Kidney (tissue), 13 donors: ENCODE measurements at regions not wholly inside any gene's neighbourhood (a gene's known extent, or its start where the extent isn't known, plus 50 kb on each side); places are given as distances from the start of the nearest gene placed in this dataset.

Source experiments
- DNase-seq, 5 donors: peaks; one replicate each; pipeline ENCODE4 v3.0.0-alpha.2; 2013 to 2020
- FAIRE-seq: peaks from 2 replicates; lab custom pipeline; 2012; peaks lifted over from hg19 to GRCh38; lab: Jason Lieb, UNC
- H3K27ac ChIP-seq, 2 donors: one replicate each; pipeline ENCODE4 v1.7.0; 2013; ENCODE audit warnings: low read depth in 2 of 2, low read length in 2 of 2, inconsistent platforms in 1 of 2
- H3K27me3 ChIP-seq: one replicate; pipeline ENCODE4 v1.7.1; 2013; ENCODE audit warnings: low read length, inconsistent platforms; ENCODE audit not compliant: control insufficient read depth, insufficient read depth
- H3K36me3 ChIP-seq, 3 donors: one replicate each; pipeline versions ENCODE4 v1.7.0 to v1.7.1; 2013; ENCODE audit warnings: low read length in 3 of 3, control low read depth in 1 of 3, inconsistent platforms in 1 of 3; ENCODE audit not compliant: insufficient read depth in 3 of 3, control insufficient read depth in 2 of 3
- H3K4me1 ChIP-seq, 3 donors: one replicate each; pipeline versions ENCODE4 v1.7.0 to v1.7.1; 2013; ENCODE audit warnings: low read length in 3 of 3, inconsistent platforms in 1 of 3, low read depth in 1 of 3; ENCODE audit not compliant: control insufficient read depth in 2 of 3, insufficient read depth in 2 of 3
- H3K4me3 ChIP-seq, 3 donors: one replicate each; pipeline versions ENCODE4 v1.7.0 to v1.8.1; 2013; ENCODE audit warnings: low read length in 3 of 3, control low read depth in 1 of 3, inconsistent platforms in 1 of 3
- H3K9ac ChIP-seq, 3 donors: one replicate each; pipeline versions ENCODE4 v1.7.0 to v1.7.1; 2013; ENCODE audit warnings: low read length in 3 of 3, control low read depth in 1 of 3, inconsistent platforms in 1 of 3
- H3K9me3 ChIP-seq, 3 donors: one replicate each; pipeline versions ENCODE4 v1.7.0 to v1.7.1; 2013; ENCODE audit warnings: low read length in 3 of 3, control low read depth in 1 of 3, inconsistent platforms in 1 of 3; ENCODE audit not compliant: control insufficient read depth in 2 of 3, insufficient read depth in 1 of 3
- intact Hi-C: fragments of 100-400 bp; cut with DNase I; formaldehyde crosslinking; loops from one replicate; pipeline ENCODE4 v1.11.1; 2022
- TF ChIP-seq, protein P1 (sequence below): IDR thresholded peaks from 3 replicates; pipeline ENCODE4 v1.5.1; 2012; ENCODE audit warnings: mild to moderate bottlenecking, moderate library complexity, borderline replicate concordance; ENCODE audit not compliant: insufficient read depth; ENCODE audit errors: extremely low read depth
- donor health status: control.
- donor health status: control.
- donor health status: control.
- donor health status: control.
- donor health status: control.
- donor health status: DM: yes; HTN: yes; CAD: no.
- donor health status: Normal renal cell carcinoma (clear cell type).

DNA sequence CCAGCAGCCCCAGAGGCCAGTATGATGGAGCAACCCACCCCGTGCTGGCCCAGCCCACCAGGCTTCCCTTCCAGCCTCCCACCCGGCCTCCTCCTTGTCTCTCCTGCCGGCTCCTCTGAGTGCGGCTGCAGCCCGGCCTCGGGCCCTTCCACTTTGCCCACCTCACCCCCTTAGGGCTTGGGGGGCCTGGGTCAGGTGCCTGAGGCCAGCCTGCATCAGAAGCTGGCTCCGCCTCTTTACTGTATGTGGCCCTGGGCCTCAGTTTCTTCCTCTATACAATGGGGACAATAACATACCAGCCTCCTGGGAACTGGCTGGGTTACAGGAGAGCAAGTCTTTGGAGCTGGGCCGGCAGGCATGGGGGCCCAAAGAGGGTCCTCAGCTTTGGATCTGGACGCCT, 221.1 kb upstream of the CIBAR2 start:
- no peaks in the 10 kb centered on the region for H3K9me3 ChIP-seq
- no peak overlapping the region for H3K4me3 ChIP-seq
- H3K36me3 ChIP-seq, result no peaks in the 10 kb centered on the region
- no peaks in the 10 kb centered on the region for H3K27me3 ChIP-seq
- intact Hi-C loops, result no loop called here
- H3K9ac ChIP-seq, result no peak overlapping the region
- no peak for FAIRE-seq
- TF ChIP-seq, protein P1, sequence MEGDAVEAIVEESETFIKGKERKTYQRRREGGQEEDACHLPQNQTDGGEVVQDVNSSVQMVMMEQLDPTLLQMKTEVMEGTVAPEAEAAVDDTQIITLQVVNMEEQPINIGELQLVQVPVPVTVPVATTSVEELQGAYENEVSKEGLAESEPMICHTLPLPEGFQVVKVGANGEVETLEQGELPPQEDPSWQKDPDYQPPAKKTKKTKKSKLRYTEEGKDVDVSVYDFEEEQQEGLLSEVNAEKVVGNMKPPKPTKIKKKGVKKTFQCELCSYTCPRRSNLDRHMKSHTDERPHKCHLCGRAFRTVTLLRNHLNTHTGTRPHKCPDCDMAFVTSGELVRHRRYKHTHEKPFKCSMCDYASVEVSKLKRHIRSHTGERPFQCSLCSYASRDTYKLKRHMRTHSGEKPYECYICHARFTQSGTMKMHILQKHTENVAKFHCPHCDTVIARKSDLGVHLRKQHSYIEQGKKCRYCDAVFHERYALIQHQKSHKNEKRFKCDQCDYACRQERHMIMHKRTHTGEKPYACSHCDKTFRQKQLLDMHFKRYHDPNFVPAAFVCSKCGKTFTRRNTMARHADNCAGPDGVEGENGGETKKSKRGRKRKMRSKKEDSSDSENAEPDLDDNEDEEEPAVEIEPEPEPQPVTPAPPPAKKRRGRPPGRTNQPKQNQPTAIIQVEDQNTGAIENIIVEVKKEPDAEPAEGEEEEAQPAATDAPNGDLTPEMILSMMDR, result no peak
- H3K27ac ChIP-seq, result peak overlapping the region in 1 of 2 donors; percentile 20
- DNase-seq, result no peak
- H3K4me1 ChIP-seq, result peaks cover 8 to 29% (median 15%) of the 10 kb centered on the region in 3 donors

DNA sequence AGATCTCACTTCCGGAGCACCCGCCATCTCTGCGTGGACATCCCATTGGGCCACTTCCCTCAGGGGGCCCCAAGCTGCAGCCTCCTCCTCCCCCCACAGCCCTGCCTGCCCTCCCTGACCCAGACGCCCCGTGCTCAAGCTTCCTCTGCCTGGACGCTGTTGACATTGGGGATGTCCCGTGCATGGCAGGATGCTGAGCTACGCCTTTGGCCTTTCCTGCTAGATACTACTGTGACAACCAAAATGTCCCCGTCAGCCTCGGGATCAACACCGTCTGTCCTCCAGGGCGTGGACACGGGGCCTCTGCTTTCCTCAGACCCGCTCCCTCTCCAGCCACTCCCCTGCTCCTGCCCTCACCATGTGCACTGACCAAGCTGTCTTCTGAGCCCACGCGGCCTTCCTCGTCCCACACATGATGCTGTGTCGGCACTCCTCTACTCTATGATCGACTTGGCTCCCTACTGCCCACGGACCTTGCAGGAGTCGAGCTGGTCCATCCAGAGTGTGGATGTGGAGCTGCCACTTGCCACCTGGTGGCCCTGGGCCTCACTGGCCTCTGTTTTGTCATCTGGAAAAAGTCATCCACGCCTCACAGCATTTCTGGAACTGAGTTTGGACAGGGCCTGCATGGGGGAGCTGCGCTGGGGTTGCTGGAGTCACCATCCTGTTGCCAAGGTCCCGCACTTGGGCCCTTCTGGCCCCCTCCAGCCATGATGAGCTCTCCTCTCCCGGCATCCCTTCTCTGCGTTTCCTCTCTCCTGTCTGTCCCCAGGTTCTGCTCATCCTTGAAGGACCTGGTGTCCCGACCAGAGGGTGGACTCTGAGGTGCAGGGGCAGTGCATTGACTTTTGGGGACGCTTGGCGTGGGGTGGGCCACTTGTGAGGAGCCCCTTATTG, 221.7 kb upstream of the CIBAR2 start:
- H3K9me3 ChIP-seq, result no peaks in the 10 kb centered on the region
- peak overlapping the region; percentile 43 to 62 for H3K27ac ChIP-seq
- no peak overlapping the region for H3K9ac ChIP-seq
- no peak for FAIRE-seq
- no peak overlapping the region for H3K4me3 ChIP-seq
- H3K36me3 ChIP-seq, result no peaks in the 10 kb centered on the region
- TF ChIP-seq, protein P1, result no peak
- H3K4me1 ChIP-seq, result peaks cover 8 to 27% (median 15%) of the 10 kb centered on the region in 3 donors
- DNase-seq, result peak in 2 of 5 donors; percentile 25 to 51
- intact Hi-C loops, result no loop called here
- H3K27me3 ChIP-seq, result no peaks in the 10 kb centered on the region

DNA sequence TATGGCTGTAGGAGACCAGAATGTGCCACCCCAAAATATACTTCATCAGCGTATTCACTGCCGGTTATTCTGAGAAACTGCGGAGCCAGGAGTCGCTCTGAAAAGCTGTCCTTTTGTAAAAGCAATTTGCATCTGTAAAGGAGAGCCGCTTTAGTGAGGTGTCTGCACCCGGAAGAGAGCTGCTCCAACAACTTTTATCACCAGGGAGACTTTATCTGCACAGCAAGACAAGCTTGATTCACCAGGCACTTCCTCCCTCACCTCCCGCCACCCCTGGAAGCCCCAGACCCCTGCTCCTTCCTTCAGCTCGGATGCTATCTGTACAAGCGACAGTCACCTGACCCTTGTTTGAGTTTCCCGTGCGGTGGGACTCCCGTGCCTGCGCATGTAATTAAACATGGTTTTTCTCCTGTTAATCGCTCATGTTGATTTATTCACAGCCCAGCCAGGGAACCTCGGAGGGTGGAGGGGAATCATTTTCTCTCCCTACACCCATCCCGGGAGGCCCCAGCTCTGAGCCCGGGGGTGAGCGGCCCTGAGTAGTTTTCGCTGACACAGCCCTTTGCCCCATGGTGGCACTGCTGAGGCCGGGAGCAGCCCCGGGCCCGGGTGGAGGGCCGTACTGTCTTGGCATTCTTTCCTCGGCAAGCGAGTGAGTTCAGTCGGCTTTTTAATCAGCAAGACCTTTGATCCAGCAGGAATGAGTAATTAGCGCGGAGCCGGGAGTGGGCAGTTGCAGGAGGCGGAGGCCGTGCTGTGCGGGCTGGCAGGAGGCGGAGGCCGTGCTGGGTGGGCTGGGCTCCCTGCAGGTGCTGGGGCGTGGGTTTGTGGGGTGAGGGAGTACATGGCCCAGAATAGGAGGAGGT, 222.7 kb upstream of the CIBAR2 start:
- no peaks in the 10 kb centered on the region for H3K36me3 ChIP-seq
- no peaks in the 10 kb centered on the region for H3K9me3 ChIP-seq
- DNase-seq, result peak; percentile 80 to 87 (median 84)
- intact Hi-C loops, result no loop called here
- H3K4me3 ChIP-seq, result peak overlapping the region in 1 of 3 donors; percentile 19
- TF ChIP-seq, protein P1, result no peak
- peak overlapping the region in 1 of 3 donors; percentile 1 for H3K9ac ChIP-seq
- no peaks in the 10 kb centered on the region for H3K27me3 ChIP-seq
- FAIRE-seq, result no peak
- peaks cover 8 to 21% (median 14%) of the 10 kb centered on the region in 3 donors for H3K4me1 ChIP-seq
- peak overlapping the region; percentile 44 to 62 for H3K27ac ChIP-seq
